Adrenal gland (tissue), 9 donors: ENCODE measurements at regions not wholly inside any gene's neighbourhood (a gene's known extent, or its start where the extent isn't known, plus 50 kb on each side); places are given as distances from the start of the nearest gene placed in this dataset.

ENCODE experiments used
- DNase-seq, 7 donors: peaks; one replicate each; pipeline ENCODE4 v3.0.0-alpha.2; 2019 to 2020
- H3K27ac ChIP-seq, 5 donors: fragments of 200-600 bp; sonication (generic) in 4 of 5; 1 replicate in 3 of 5; 2 replicates in 2 of 5; pipeline versions ENCODE4 v1.5.1 to v1.8.0; 2016 to 2020; ENCODE audit warnings: mild to moderate bottlenecking in 1 of 5
- H3K27me3 ChIP-seq: fragments of 200-600 bp; 2 replicates; pipeline ENCODE4 v1.8.0; 2021
- H3K36me3 ChIP-seq, 2 donors: fragments of 200-600 bp; replicated peaks in 1 of 2; 1 replicate in 1 of 2; 2 replicates in 1 of 2; pipeline versions ENCODE4 v1.5.1 to v1.8.0; 2018 to 2022
- H3K4me1 ChIP-seq, 2 donors: fragments of 200-600 bp; replicated peaks in 1 of 2; 1 replicate in 1 of 2; 2 replicates in 1 of 2; pipeline versions ENCODE4 v1.5.1 to v1.8.0; 2018 to 2021
- H3K4me3 ChIP-seq, 4 donors: fragments of 200-600 bp; sonication (generic) in 3 of 4; one replicate each; pipeline ENCODE4 v1.5.1; 2016 to 2018
- H3K9me3 ChIP-seq, 3 donors: fragments of 200-600 bp; sonication (generic) in 1 of 3; replicated peaks in 1 of 3; 1 replicate in 2 of 3; 2 replicates in 1 of 3; pipeline versions ENCODE4 v1.5.1 to v1.8.0; 2016 to 2021
- CTCF ChIP-seq, 6 experiments: fragments of 450-650 bp in 4 of 6; fragments of 200-600 bp in 2 of 6; sonication (generic) in 1 of 6; IDR thresholded peaks; 1 replicate in 5 of 6; 2 replicates in 1 of 6; pipeline versions ENCODE4 v1.5.1 to v1.8.0; 2016 to 2021; ENCODE audit warnings: antibody characterized with exemption in 6 of 6, mild to moderate bottlenecking in 2 of 6, moderate library complexity in 1 of 6
- POLR2A ChIP-seq, 2 donors: fragments of 450-650 bp; IDR thresholded peaks; one replicate each; pipeline ENCODE4 v1.6.1; 2017; ENCODE audit warnings: antibody characterized with exemption in 2 of 2, mild to moderate bottlenecking in 2 of 2, moderate library complexity in 1 of 2
- WGBS, 4 donors: extraction: QIAGEN DNeasy Blood & Tissue Kit in 2 of 4; methylation state at CpG; one replicate each; pipeline versions ENCODE4 v1.1.5 to v1.1.7; 2013 to 2017; 5-methylcytosine and 5-hydroxymethylcytosine counted together
- intact Hi-C, 2 donors: fragments of 100-400 bp; cut with DNase I; formaldehyde crosslinking; loops; one replicate each; pipeline versions ENCODE4 v1.14.1 to v1.15.0; 2022 to 2023
- donor health status: healthy with polysubstance abuse.
- donor health status: Bipolar disorder and iron deficiency.
- donor health status: DM: yes; HTN: yes; CAD: no.
- donor health status: DM: no; HTN: no; CAD: no.
- donor health status: DM: no; HTN: no; CAD: no.

- no peak for DNase-seq
- no peaks in the 10 kb centered on the region for H3K4me1 ChIP-seq
- no peaks in the 10 kb centered on the region for H3K27me3 ChIP-seq
- no peaks in the 10 kb centered on the region for H3K9me3 ChIP-seq
- no peak overlapping the region for H3K27ac ChIP-seq
- H3K4me3 ChIP-seq = no peak overlapping the region
- TF ChIP-seq POLR2A (IDR thresholded peaks at IDR 0.05) (no peak), CTCF (IDR thresholded peaks at IDR 0.05) (no peak)
- intact Hi-C loops = no loop called here
- WGBS, 4 donors = 87 to 100% (median 94%) methylated on average over 1 of the region's 1 CpG
- H3K36me3 ChIP-seq = no peaks in the 10 kb centered on the region
These were observed 228.7 kb upstream of the ZNF385D start for GRCh38 chr3:21979706-21980105.

GRCh38 chr3:21989341-21990042 is 238.5 kb upstream of the ZNF385D start:
- no peak overlapping the region for H3K4me3 ChIP-seq
- H3K9me3 ChIP-seq = no peaks in the 10 kb centered on the region
- H3K36me3 ChIP-seq = no peaks in the 10 kb centered on the region
- WGBS, 4 donors = 76 to 83% (median 79%) methylated on average over 5 of the region's 5 CpGs
- no peak for TF ChIP-seq POLR2A (IDR thresholded peaks at IDR 0.05)
- no peak for TF ChIP-seq CTCF (IDR thresholded peaks at IDR 0.05)
- no peak overlapping the region for H3K27ac ChIP-seq
- intact Hi-C loops = no loop called here
- no peaks in the 10 kb centered on the region for H3K27me3 ChIP-seq
- no peaks in the 10 kb centered on the region for H3K4me1 ChIP-seq
- DNase-seq = no peak

GRCh38 chr3:21991061-21991460 is 240.1 kb upstream of the ZNF385D start:
- TF ChIP-seq CTCF (IDR thresholded peaks at IDR 0.05) (no peak), POLR2A (IDR thresholded peaks at IDR 0.05) (no peak)
- Histone ChIP-seq H3K27me3 (no peaks in the 10 kb centered on the region), H3K4me3 (no peak overlapping the region), H3K9me3 (no peaks in the 10 kb centered on the region), H3K4me1 (no peaks in the 10 kb centered on the region), H3K27ac (no peak overlapping the region), H3K36me3 (no peaks in the 10 kb centered on the region)
- WGBS, 4 donors = 73 to 79% (median 77%) methylated on average over 3 of the region's 3 CpGs
- no peak for DNase-seq
- intact Hi-C loops = no loop called here

GRCh38 chr3:21995079-21995607 is 244.1 kb upstream of the ZNF385D start:
- Histone ChIP-seq H3K4me3 (no peak overlapping the region), H3K4me1 (no peaks in the 10 kb centered on the region), H3K9me3 (no peaks in the 10 kb centered on the region), H3K27ac (no peak overlapping the region), H3K27me3 (no peaks in the 10 kb centered on the region), H3K36me3 (no peaks in the 10 kb centered on the region)
- intact Hi-C loops = no loop called here
- no peak for DNase-seq
- TF ChIP-seq POLR2A (IDR thresholded peaks at IDR 0.05) (no peak), CTCF (IDR thresholded peaks at IDR 0.05) (no peak)
- WGBS, 4 donors = 36 to 71% (median 57%) methylated on average over 1 to 2 of the region's 2 CpGs
